ENCODE measurements at regions not wholly inside any gene's neighbourhood (a gene's known extent, or its start where the extent isn't known, plus 50 kb on each side); places are given as distances from the start of the nearest gene placed in this dataset.

- H3K4me1 ChIP-seq = no peaks in the 10 kb centered on the region
- H3K9me3 Mint-ChIP-seq (ENCODE audit: unreplicated experiment) = no peaks in the 10 kb centered on the region
- ChIA-PET CTCF (no interaction called here), POLR2A (no interaction called here)
- H3K36me3 ChIP-seq (ENCODE audit: control insufficient read depth, insufficient read depth, low read length) = no peaks in the 10 kb centered on the region
- DNase-seq = no peak
- peaks cover 7% of the 10 kb centered on the region for H3K4me1 Mint-ChIP-seq (ENCODE audit: low read depth, unreplicated experiment)
- no TSS peak for BruUV-seq (replicated peaks)
- peaks cover 6% of the 10 kb centered on the region for H3K27me3 Mint-ChIP-seq (ENCODE audit: insufficient read depth, unreplicated experiment)
- H3K27me3 ChIP-seq (replicated peaks; ENCODE audit: control insufficient read depth, insufficient read depth, low read length) = no peaks in the 10 kb centered on the region
- intact Hi-C loops (cut with micrococcal nuclease; ENCODE audit: unreplicated experiment) = no loop called here
- no peak overlapping the region for H3K4me3 Mint-ChIP-seq (ENCODE audit: unreplicated experiment)
- no peak overlapping the region for H3K4me3 ChIP-seq (ENCODE audit: low read depth, low read length)
- no peak overlapping the region for H3K27ac Mint-ChIP-seq (ENCODE audit: unreplicated experiment)
- no peak for TF ChIP-seq CTCF (IDR thresholded peaks at IDR 0.05; ENCODE audit: insufficient read depth in 1 of 2, low read depth in 1 of 2, low read length in 1 of 2, severe bottlenecking in 1 of 2, unreplicated experiment in 1 of 2)
- no peaks in the 10 kb centered on the region for H3K9me3 ChIP-seq
- no peaks in the 10 kb centered on the region for H3K36me3 Mint-ChIP-seq (ENCODE audit: insufficient read depth, unreplicated experiment)
Observed at GRCh38 chr10:131833013-131833412, 67.8 kb upstream of the PPP2R2D start.

DNA sequence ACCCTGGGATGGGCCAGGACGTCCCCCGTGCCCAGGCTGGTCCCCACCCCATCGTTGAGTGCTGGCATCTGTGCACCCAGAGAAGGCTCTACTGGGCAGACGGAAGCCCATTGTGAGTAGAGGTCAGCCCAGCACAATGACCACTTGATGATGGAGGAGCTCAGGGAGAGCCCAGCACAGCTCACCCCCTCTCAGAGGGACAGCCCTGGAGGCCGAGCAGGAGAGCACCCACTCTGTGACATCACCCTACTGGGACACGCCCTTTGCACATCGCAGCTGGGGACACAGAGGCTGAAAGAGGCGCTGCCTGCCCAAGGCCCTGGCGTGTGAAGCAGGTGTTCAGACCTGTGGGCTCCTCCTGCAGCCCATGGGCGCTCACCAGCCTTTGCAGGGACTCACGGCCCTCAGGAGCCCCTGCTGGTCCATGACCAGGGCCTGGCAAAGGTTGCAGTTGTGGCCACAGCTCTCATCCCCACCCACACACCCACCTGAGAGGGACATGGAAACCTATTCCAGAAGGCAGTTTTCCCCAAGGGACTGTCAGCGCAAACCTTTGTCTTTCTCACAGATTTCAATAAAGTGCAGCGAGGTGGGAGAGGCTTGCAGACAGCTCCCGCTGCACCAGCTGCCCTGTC is 67.2 kb upstream of the PPP2R2D start:
- H3K36me3 ChIP-seq (ENCODE audit: control insufficient read depth, insufficient read depth, low read length) = no peaks in the 10 kb centered on the region
- POLR2A ChIA-PET = no interaction called here
- intact Hi-C loops (cut with micrococcal nuclease; ENCODE audit: unreplicated experiment) = no loop called here
- CTCF ChIA-PET = no interaction called here
- H3K27ac Mint-ChIP-seq (ENCODE audit: unreplicated experiment) = no peak overlapping the region
- H3K9me3 ChIP-seq = no peaks in the 10 kb centered on the region
- no peak overlapping the region for H3K4me3 Mint-ChIP-seq (ENCODE audit: unreplicated experiment)
- no peaks in the 10 kb centered on the region for H3K36me3 Mint-ChIP-seq (ENCODE audit: insufficient read depth, unreplicated experiment)
- peaks cover 7% of the 10 kb centered on the region for H3K4me1 Mint-ChIP-seq (ENCODE audit: low read depth, unreplicated experiment)
- H3K4me3 ChIP-seq (ENCODE audit: low read depth, low read length) = no peak overlapping the region
- no peaks in the 10 kb centered on the region for H3K27me3 ChIP-seq (replicated peaks; ENCODE audit: control insufficient read depth, insufficient read depth, low read length)
- no peaks in the 10 kb centered on the region for H3K4me1 ChIP-seq
- TF ChIP-seq CTCF (IDR thresholded peaks at IDR 0.05; ENCODE audit: insufficient read depth in 1 of 2, low read depth in 1 of 2, low read length in 1 of 2, severe bottlenecking in 1 of 2, unreplicated experiment in 1 of 2) = no peak
- BruUV-seq (replicated peaks) = no TSS peak
- peak in 1 of 2 experiments; percentile 17 for DNase-seq
- H3K27me3 Mint-ChIP-seq (ENCODE audit: insufficient read depth, unreplicated experiment) = peaks cover 6% of the 10 kb centered on the region
- H3K9me3 Mint-ChIP-seq (ENCODE audit: unreplicated experiment) = no peaks in the 10 kb centered on the region

GRCh38 chr10:131834152-131834810 is 66.5 kb upstream of the PPP2R2D start:
- ChIA-PET POLR2A (no interaction called here), CTCF (no interaction called here)
- Mint-ChIP-seq H3K9me3 (ENCODE audit: unreplicated experiment) (no peaks in the 10 kb centered on the region), H3K27ac (ENCODE audit: unreplicated experiment) (no peak overlapping the region), H3K4me3 (ENCODE audit: unreplicated experiment) (no peak overlapping the region), H3K4me1 (ENCODE audit: low read depth, unreplicated experiment) (peaks cover 7% of the 10 kb centered on the region), H3K27me3 (ENCODE audit: insufficient read depth, unreplicated experiment) (peaks cover 6% of the 10 kb centered on the region), H3K36me3 (ENCODE audit: insufficient read depth, unreplicated experiment) (no peaks in the 10 kb centered on the region)
- no peaks in the 10 kb centered on the region for H3K9me3 ChIP-seq
- no TSS peak for BruUV-seq (replicated peaks)
- peak in 1 of 2 experiments; percentile 17 for DNase-seq
- H3K4me3 ChIP-seq (ENCODE audit: low read depth, low read length) = no peak overlapping the region
- H3K36me3 ChIP-seq (ENCODE audit: control insufficient read depth, insufficient read depth, low read length) = no peaks in the 10 kb centered on the region
- no peaks in the 10 kb centered on the region for H3K4me1 ChIP-seq
- intact Hi-C loops (cut with micrococcal nuclease; ENCODE audit: unreplicated experiment) = no loop called here
- no peaks in the 10 kb centered on the region for H3K27me3 ChIP-seq (replicated peaks; ENCODE audit: control insufficient read depth, insufficient read depth, low read length)
- no peak for TF ChIP-seq CTCF (IDR thresholded peaks at IDR 0.05; ENCODE audit: insufficient read depth in 1 of 2, low read depth in 1 of 2, low read length in 1 of 2, severe bottlenecking in 1 of 2, unreplicated experiment in 1 of 2)

All from Caco-2 (cell line).